Loucy (cell line): ENCODE measurements at regions not wholly inside any gene's neighbourhood (a gene's known extent, or its start where the extent isn't known, plus 50 kb on each side); places are given as distances from the start of the nearest gene placed in this dataset.

Experiments used
- H2AFZ ChIP-seq: fragments of 200-600 bp; sonication (generic); 2 replicates; pipeline ENCODE4 v1.6.0; 2016; ENCODE audit warnings: antibody characterized with exemption, mild to moderate bottlenecking, low read length, moderate library complexity
- H3F3A ChIP-seq: fragments of 200-600 bp; 2 replicates; pipeline ENCODE4 v1.6.0; 2016; ENCODE audit warnings: antibody characterized with exemption, low read depth, mild to moderate bottlenecking
- H3K27me3 ChIP-seq: fragments of 200-600 bp; sonication (generic); 2 replicates; pipeline ENCODE4 v1.6.1; 2014; ENCODE audit warnings: low read length, mild to moderate bottlenecking; ENCODE audit not compliant: insufficient read depth, poor library complexity, severe bottlenecking
- H3K36me3 ChIP-seq: fragments of 200-600 bp; sonication (generic); 2 replicates; pipeline ENCODE4 v1.6.1; 2016; ENCODE audit warnings: low read length; ENCODE audit not compliant: insufficient read depth
- H3K4me1 ChIP-seq: fragments of 200-600 bp; sonication (generic); 2 replicates; pipeline ENCODE4 v1.5.1; 2014; ENCODE audit warnings: low read length, mild to moderate bottlenecking; ENCODE audit not compliant: insufficient read depth, poor library complexity, severe bottlenecking
- H3K4me2 ChIP-seq: fragments of 200-600 bp; sonication (generic); 2 replicates; pipeline ENCODE4 v1.6.0; 2014; ENCODE audit warnings: antibody characterized with exemption, low read length, low read depth, mild to moderate bottlenecking; ENCODE audit not compliant: poor library complexity, severe bottlenecking
- H3K4me3 ChIP-seq: fragments of 200-600 bp; sonication (generic); 2 replicates; pipeline ENCODE4 v1.5.1; 2014; ENCODE audit warnings: low read length, mild to moderate bottlenecking, mixed read lengths; ENCODE audit not compliant: poor library complexity, severe bottlenecking
- H3K79me2 ChIP-seq: fragments of 200-600 bp; sonication (generic); 2 replicates; pipeline ENCODE4 v1.6.1; 2014; ENCODE audit warnings: low read length; ENCODE audit not compliant: insufficient read depth
- H3K9ac ChIP-seq: fragments of 200-600 bp; sonication (generic); 2 replicates; pipeline ENCODE4 v1.6.0; 2014; ENCODE audit warnings: mild to moderate bottlenecking, low read depth, low read length, moderate library complexity; ENCODE audit not compliant: poor library complexity, severe bottlenecking
- H3K9me2 ChIP-seq: fragments of 200-600 bp; sonication (generic); replicated peaks from 2 replicates; pipeline ENCODE4 v1.6.1; 2016; ENCODE audit warnings: low read depth, low read length, mixed read lengths
- H3K9me3 ChIP-seq: fragments of 200-600 bp; sonication (generic); 2 replicates; pipeline ENCODE4 v1.6.1; 2014; ENCODE audit warnings: mild to moderate bottlenecking, antibody characterized with exemption, low read length, low read depth; ENCODE audit not compliant: insufficient read depth
- H4K20me1 ChIP-seq: fragments of 200-600 bp; sonication (generic); 2 replicates; pipeline ENCODE4 v1.6.0; 2014; ENCODE audit warnings: antibody characterized with exemption, low read length, mild to moderate bottlenecking; ENCODE audit not compliant: insufficient read depth, poor library complexity, severe bottlenecking
- EZH2phosphoT487 ChIP-seq: fragments of 200-600 bp; IDR thresholded peaks from 2 replicates; pipeline ENCODE4 v1.6.1; 2018; ENCODE audit warnings: antibody characterized with exemption, mild to moderate bottlenecking, moderate library complexity, borderline replicate concordance
- TF ChIP-seq, protein P1 (sequence below): fragments of 200-600 bp; sonication (generic); conservative IDR thresholded peaks from 2 replicates; pipeline ENCODE4 v1.5.1; 2014; ENCODE audit warnings: mild to moderate bottlenecking, antibody characterized with exemption, low read length

DNA sequence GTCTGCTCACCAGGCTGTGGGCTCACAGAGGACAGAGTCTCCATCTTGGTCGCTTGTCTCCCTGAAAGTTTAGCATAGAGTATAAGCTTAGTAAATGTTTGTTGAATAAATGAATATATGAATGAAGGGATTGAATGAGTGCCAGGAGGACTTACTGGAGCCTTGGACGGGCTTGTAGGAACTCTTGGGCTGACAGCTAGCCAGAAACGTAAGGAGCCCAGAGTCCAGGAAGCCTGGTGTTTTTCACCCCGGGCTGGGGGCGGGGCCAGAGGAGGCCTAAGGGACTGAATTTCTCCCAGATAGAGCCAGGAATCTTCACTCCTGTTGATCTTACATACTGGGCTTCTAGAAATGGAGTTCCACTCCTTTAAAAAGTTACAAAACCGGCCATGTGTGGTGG lies 68.5 kb upstream of the SRSF6 start:
- no peaks in the 10 kb centered on the region for H3K9me3 ChIP-seq
- H3K9me2 ChIP-seq, result no peaks in the 10 kb centered on the region
- H3K36me3 ChIP-seq, result no peaks in the 10 kb centered on the region
- H3K79me2 ChIP-seq, result no peaks in the 10 kb centered on the region
- H2AFZ ChIP-seq, result no peak overlapping the region
- no peak overlapping the region for H3K4me3 ChIP-seq
- TF ChIP-seq, protein P1, sequence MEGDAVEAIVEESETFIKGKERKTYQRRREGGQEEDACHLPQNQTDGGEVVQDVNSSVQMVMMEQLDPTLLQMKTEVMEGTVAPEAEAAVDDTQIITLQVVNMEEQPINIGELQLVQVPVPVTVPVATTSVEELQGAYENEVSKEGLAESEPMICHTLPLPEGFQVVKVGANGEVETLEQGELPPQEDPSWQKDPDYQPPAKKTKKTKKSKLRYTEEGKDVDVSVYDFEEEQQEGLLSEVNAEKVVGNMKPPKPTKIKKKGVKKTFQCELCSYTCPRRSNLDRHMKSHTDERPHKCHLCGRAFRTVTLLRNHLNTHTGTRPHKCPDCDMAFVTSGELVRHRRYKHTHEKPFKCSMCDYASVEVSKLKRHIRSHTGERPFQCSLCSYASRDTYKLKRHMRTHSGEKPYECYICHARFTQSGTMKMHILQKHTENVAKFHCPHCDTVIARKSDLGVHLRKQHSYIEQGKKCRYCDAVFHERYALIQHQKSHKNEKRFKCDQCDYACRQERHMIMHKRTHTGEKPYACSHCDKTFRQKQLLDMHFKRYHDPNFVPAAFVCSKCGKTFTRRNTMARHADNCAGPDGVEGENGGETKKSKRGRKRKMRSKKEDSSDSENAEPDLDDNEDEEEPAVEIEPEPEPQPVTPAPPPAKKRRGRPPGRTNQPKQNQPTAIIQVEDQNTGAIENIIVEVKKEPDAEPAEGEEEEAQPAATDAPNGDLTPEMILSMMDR, result no peak
- TF ChIP-seq EZH2phosphoT487, result no peak
- no peaks in the 10 kb centered on the region for H3K4me1 ChIP-seq
- H3K4me2 ChIP-seq, result no peak overlapping the region
- H3K27me3 ChIP-seq, result no peaks in the 10 kb centered on the region
- H4K20me1 ChIP-seq, result no peaks in the 10 kb centered on the region
- H3K9ac ChIP-seq, result no peak overlapping the region
- H3F3A ChIP-seq, result no peaks in the 10 kb centered on the region

DNA sequence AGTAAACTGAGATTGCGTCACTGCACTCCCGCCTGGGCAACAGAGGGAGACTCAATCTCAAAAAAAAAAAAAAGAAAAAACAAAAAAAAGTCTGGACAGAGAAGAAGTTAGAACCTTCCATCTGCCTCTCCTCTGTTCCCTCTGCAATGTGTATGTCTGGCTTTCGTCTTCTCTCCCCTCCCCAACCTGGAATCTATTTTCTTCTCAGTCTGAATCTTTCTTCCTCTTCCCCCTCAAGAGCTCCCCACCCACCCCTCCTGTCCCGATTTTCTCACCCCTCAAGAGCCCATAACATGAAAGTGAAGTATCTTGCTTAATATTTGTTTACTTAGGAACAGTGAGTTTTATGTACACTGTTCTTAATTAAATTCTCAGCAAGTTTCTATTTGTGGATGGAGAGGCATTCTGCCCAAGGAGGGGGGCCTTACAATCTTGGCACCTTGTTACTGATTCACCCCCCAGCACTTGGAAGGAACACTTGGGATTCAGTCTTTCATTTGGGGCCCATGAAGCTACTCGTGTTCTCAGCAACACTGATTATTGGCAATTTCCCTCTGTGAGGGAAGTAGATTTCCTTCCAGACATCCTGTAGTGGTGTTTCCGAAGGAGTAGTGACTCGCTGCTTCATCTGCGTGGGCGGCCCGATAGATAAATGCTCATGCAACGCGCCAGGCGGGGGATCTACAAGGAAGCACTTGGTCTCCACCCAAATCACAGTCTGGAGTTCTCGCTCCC lies 69.3 kb upstream of the SRSF6 start:
- H3K4me3 ChIP-seq, result no peak overlapping the region
- no peaks in the 10 kb centered on the region for H3K4me1 ChIP-seq
- H3F3A ChIP-seq, result no peaks in the 10 kb centered on the region
- H3K9me2 ChIP-seq, result no peaks in the 10 kb centered on the region
- no peaks in the 10 kb centered on the region for H3K79me2 ChIP-seq
- no peaks in the 10 kb centered on the region for H3K9me3 ChIP-seq
- no peak overlapping the region for H3K9ac ChIP-seq
- H3K4me2 ChIP-seq, result no peak overlapping the region
- no peak overlapping the region for H2AFZ ChIP-seq
- H4K20me1 ChIP-seq, result no peaks in the 10 kb centered on the region
- H3K27me3 ChIP-seq, result no peaks in the 10 kb centered on the region
- no peak for TF ChIP-seq EZH2phosphoT487
- TF ChIP-seq, protein P1, result no peak
- H3K36me3 ChIP-seq, result no peaks in the 10 kb centered on the region

DNA sequence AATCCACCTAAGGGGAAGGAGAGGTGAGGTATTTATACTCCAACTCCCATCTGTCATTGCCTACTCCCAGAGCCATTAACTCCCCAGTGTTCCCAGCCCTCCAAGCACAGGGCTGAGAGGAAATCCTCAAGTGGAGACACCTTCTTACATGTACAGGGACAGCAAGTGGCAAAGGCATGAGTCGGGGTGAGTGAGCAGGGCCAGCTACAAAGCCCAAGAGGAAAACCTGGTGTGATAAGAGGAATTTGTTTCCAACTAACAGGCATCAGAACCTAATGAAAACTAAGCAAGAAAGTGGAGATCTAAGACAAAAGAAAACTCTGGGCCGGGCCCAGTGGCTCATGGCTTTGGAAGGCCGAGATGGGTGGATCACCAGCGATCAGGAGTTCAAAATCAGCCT lies 70.0 kb upstream of the SRSF6 start:
- no peaks in the 10 kb centered on the region for H3K36me3 ChIP-seq
- H3K27me3 ChIP-seq, result no peaks in the 10 kb centered on the region
- TF ChIP-seq EZH2phosphoT487, result no peak
- TF ChIP-seq, protein P1, result no peak
- no peak overlapping the region for H3K4me2 ChIP-seq
- H3K9ac ChIP-seq, result no peak overlapping the region
- H3K9me2 ChIP-seq, result no peaks in the 10 kb centered on the region
- H2AFZ ChIP-seq, result no peak overlapping the region
- H4K20me1 ChIP-seq, result no peaks in the 10 kb centered on the region
- no peaks in the 10 kb centered on the region for H3K79me2 ChIP-seq
- no peaks in the 10 kb centered on the region for H3K4me1 ChIP-seq
- no peaks in the 10 kb centered on the region for H3K9me3 ChIP-seq
- no peak overlapping the region for H3K4me3 ChIP-seq
- H3F3A ChIP-seq, result no peaks in the 10 kb centered on the region
